CD1c-positive myeloid dendritic cell (primary cell): ENCODE measurements at regions not wholly inside any gene's neighbourhood (a gene's known extent, or its start where the extent isn't known, plus 50 kb on each side); places are given as distances from the start of the nearest gene placed in this dataset.

ENCODE experiments used
- DNase-seq: peaks from one replicate; pipeline ENCODE4 v3.0.0-alpha.2; 2016; ENCODE audit errors: extremely low spot score

DNA sequence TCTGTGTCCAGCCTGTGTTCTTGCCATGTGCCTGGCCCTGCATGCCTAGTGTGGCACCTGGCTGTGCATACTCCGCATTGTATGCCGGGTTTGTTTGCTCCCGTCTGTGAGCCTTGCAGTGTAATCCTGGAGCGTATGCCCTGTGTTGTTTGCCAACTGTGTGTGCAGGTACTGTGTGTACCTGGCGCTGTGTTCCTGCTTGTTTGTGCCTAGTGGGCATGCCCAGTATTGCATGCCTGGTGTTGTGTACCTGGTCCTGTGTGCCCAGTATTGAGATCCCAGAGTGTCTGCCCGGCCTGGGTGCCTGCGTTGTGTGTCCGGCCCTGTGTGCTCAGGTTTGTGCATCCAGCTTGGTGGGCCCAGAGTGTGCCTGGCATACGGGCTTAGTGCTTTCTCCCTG, 54.5 kb upstream of the CHRNA7 start:
- DNase-seq, result no peak

DNA sequence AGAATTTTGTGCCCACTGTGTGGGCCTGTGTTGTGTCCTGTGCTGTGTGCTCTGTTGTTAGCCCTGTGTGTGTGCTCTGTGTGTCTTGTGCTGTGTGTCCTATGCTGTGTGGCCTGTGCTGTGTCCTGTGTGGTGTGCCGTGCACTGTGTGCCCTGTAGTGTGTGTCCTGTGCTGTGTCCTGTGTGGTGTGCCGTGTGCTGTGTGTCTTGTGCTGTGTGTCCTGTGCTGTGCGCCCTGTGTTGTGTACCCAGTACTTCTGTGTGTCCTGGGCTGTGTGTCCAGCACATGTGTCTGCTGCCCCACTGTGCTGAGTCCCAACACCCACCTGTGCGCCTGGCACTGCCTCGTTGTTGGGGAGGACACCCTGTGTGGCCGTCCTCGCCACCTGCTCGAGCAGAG, 53.2 kb upstream of the CHRNA7 start:
- DNase-seq, result no peak

DNA sequence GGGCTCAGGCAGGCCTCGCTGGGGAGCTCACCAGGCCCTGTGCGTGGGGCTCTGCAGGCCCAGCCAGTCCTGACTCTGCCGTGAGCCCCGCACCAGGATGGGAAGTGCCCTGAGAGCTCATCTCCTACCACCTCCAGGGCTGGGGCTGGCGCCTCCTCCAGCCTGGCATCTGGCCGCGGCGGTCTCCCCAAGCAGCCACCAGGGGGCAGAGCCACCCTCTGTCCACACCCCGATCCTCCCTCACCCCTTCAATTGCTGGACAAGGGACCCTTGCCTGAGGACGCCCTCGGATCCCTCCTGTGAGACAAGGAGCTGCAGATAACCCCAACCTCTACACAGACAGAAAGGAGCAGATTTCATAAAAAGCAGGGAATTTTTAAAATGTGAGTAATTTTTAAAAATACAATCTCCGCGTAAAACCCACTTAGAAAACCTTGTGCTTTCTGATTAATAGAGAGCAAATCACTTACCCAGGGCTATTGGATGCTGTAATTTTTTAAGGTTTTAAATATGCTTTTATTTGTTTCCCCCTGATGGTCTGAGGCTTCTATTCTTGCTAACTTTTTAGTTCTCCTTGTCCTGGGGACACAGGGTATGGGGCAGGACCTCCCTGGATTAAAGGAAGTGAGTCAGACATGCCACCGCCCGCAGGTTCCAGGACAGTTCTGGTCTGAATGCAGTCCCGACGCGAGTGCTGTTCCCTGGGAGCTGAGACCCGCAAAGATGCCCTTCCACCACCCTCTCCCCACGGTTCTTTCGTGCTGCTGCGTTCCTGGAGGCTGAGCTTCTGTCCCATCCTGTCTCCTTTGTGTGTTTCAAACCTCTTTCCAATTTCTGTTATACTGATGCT, 52.3 kb upstream of the CHRNA7 start:
- peak; percentile 48 for DNase-seq
